B cell (primary cell): ENCODE measurements at regions not wholly inside any gene's neighbourhood (a gene's known extent, or its start where the extent isn't known, plus 50 kb on each side); places are given as distances from the start of the nearest gene placed in this dataset.

Source experiments
- ATAC-seq: fragments of 200-7000 bp; cut with Tn5 transposase; one replicate; pipeline ENCODE4 v1.10.0; 2021; ENCODE audit warnings: low read depth, mild to moderate bottlenecking, moderate number of reproducible peaks, moderate library complexity
- CTCF ChIA-PET: fragments of 350-600 bp; sonication (Branson Sonifier 250); formaldehyde crosslinking; loops from one replicate; lab custom pipeline; 2021; ENCODE audit warnings: antibody characterized with exemption, inconsistent platforms; lab: Charles Lee
- POLR2A ChIA-PET: fragments of 350-600 bp; sonication (Branson Sonifier 250); formaldehyde crosslinking; loops from one replicate; lab custom pipeline; 2021; ENCODE audit warnings: antibody characterized with exemption; lab: Charles Lee
- DNase-seq: peaks from one replicate; pipeline ENCODE4 v3.0.0; 2013
- H2AFZ ChIP-seq: 2 replicates; pipeline ENCODE4 v1.6.1; 2012; ENCODE audit warnings: mild to moderate bottlenecking, low read depth, low read length; ENCODE audit not compliant: insufficient read depth, poor library complexity, severe bottlenecking
- H3K27ac ChIP-seq, 2 donors: 1 replicate in 1 of 2; 2 replicates in 1 of 2; pipeline ENCODE4 v1.5.1; 2012 to 2013; ENCODE audit warnings: low read length in 2 of 2, mild to moderate bottlenecking in 2 of 2, moderate library complexity in 1 of 2
- H3K27me3 ChIP-seq, 4 experiments: fragments of 200-600 bp in 1 of 4; sonication (generic) in 1 of 4; replicated peaks in 1 of 4; 1 replicate in 2 of 4; 2 replicates in 2 of 4; pipeline versions ENCODE4 v1.6.1 to v1.7.0; 2013 to 2016; ENCODE audit warnings: low read length in 3 of 4, mild to moderate bottlenecking in 2 of 4, mixed read lengths in 1 of 4, moderate library complexity in 1 of 4; ENCODE audit not compliant: insufficient read depth in 4 of 4, control insufficient read depth in 3 of 4; ENCODE audit errors: control extremely low read depth in 1 of 4
- H3K36me3 ChIP-seq, 2 experiments: replicated peaks in 1 of 2; 1 replicate in 1 of 2; 2 replicates in 1 of 2; pipeline versions ENCODE4 v1.6.1 to v1.7.1; 2013; ENCODE audit warnings: low read length in 1 of 2; ENCODE audit not compliant: insufficient read depth in 2 of 2, control insufficient read depth in 1 of 2; ENCODE audit errors: control extremely low read depth in 1 of 2, extremely low read depth in 1 of 2
- H3K4me1 ChIP-seq, 2 donors: fragments of 200-600 bp in 1 of 2; sonication (generic) in 1 of 2; 1 replicate in 1 of 2; 2 replicates in 1 of 2; pipeline versions ENCODE4 v1.5.1 to v1.6.1; 2013 to 2017; ENCODE audit warnings: low read length in 2 of 2; ENCODE audit not compliant: control insufficient read depth in 2 of 2, insufficient read depth in 2 of 2
- H3K4me2 ChIP-seq: replicated peaks from 2 replicates; pipeline ENCODE3; 2012; ENCODE audit warnings: mild to moderate bottlenecking, low read depth, low read length; ENCODE audit not compliant: poor library complexity, severe bottlenecking
- H3K4me3 ChIP-seq, 5 experiments: fragments of 200-600 bp in 1 of 5; sonication (generic) in 1 of 5; 1 replicate in 3 of 5; 2 replicates in 2 of 5; pipeline versions ENCODE4 v1.5.1 to v1.7.0; 2011 to 2016; ENCODE audit warnings: low read length in 4 of 5, mild to moderate bottlenecking in 4 of 5, low read depth in 2 of 5, control low read depth in 1 of 5, moderate library complexity in 1 of 5; ENCODE audit not compliant: insufficient read depth in 1 of 5; ENCODE audit errors: control extremely low read depth in 1 of 5, extremely low read depth in 1 of 5
- H3K79me2 ChIP-seq: fragments of 200-600 bp; sonication (generic); one replicate; pipeline ENCODE4 v1.6.0; 2016; ENCODE audit warnings: low read length; ENCODE audit not compliant: control insufficient read depth, insufficient read depth
- H3K9ac ChIP-seq: fragments of 200-600 bp; sonication (generic); 2 replicates; pipeline ENCODE4 v1.6.1; 2017; ENCODE audit warnings: mild to moderate bottlenecking, low read length, moderate library complexity
- H3K9me3 ChIP-seq, 3 donors: one replicate each; pipeline versions ENCODE4 v1.6.1 to v1.7.1; 2013; ENCODE audit warnings: low read length in 2 of 3; ENCODE audit not compliant: control insufficient read depth in 2 of 3, insufficient read depth in 1 of 3; ENCODE audit errors: control extremely low read depth in 1 of 3
- H4K20me1 ChIP-seq: 2 replicates; pipeline ENCODE4 v1.6.0; 2012; ENCODE audit warnings: mild to moderate bottlenecking, low read length; ENCODE audit not compliant: insufficient read depth, control insufficient read depth, poor library complexity, severe bottlenecking
- H3K27ac Mint-ChIP-seq: one replicate; pipeline ENCODE4 v1.8.0; 2021; ENCODE audit warnings: mixed read lengths
- H3K27me3 Mint-ChIP-seq: one replicate; pipeline ENCODE4 v1.8.0; 2021; ENCODE audit warnings: mixed read lengths
- H3K4me1 Mint-ChIP-seq: one replicate; pipeline ENCODE4 v1.8.0; 2021; ENCODE audit warnings: mixed read lengths
- H3K4me3 Mint-ChIP-seq: one replicate; pipeline ENCODE4 v1.8.0; 2021; ENCODE audit warnings: mixed read lengths
- H3K9me3 Mint-ChIP-seq: one replicate; pipeline ENCODE4 v1.8.0; 2022; ENCODE audit warnings: mixed read lengths; ENCODE audit not compliant: insufficient read depth
- EZH2 ChIP-seq: IDR thresholded peaks from 2 replicates; pipeline ENCODE4 v1.6.1; 2012; ENCODE audit warnings: borderline replicate concordance, low read depth, mild to moderate bottlenecking, moderate library complexity, low read length; ENCODE audit not compliant: insufficient read depth, poor library complexity, severe bottlenecking
- WGBS: methylation state at CpG from one replicate; pipeline ENCODE4 v1.1.5; 2013; ENCODE audit warnings: missing lambda C conversion rate; ENCODE audit not compliant: insufficient coverage; 5-methylcytosine and 5-hydroxymethylcytosine counted together
- intact Hi-C: fragments of 100-400 bp; cut with micrococcal nuclease; formaldehyde crosslinking; loops from one replicate; pipeline ENCODE4 v1.10.0; 2022
- TF ChIP-seq, protein P1 (sequence below): fragments of 200-600 bp; IDR thresholded peaks from one replicate; pipeline ENCODE4 v1.8.0; 2022; ENCODE audit warnings: antibody characterized with exemption, mild to moderate bottlenecking

DNA sequence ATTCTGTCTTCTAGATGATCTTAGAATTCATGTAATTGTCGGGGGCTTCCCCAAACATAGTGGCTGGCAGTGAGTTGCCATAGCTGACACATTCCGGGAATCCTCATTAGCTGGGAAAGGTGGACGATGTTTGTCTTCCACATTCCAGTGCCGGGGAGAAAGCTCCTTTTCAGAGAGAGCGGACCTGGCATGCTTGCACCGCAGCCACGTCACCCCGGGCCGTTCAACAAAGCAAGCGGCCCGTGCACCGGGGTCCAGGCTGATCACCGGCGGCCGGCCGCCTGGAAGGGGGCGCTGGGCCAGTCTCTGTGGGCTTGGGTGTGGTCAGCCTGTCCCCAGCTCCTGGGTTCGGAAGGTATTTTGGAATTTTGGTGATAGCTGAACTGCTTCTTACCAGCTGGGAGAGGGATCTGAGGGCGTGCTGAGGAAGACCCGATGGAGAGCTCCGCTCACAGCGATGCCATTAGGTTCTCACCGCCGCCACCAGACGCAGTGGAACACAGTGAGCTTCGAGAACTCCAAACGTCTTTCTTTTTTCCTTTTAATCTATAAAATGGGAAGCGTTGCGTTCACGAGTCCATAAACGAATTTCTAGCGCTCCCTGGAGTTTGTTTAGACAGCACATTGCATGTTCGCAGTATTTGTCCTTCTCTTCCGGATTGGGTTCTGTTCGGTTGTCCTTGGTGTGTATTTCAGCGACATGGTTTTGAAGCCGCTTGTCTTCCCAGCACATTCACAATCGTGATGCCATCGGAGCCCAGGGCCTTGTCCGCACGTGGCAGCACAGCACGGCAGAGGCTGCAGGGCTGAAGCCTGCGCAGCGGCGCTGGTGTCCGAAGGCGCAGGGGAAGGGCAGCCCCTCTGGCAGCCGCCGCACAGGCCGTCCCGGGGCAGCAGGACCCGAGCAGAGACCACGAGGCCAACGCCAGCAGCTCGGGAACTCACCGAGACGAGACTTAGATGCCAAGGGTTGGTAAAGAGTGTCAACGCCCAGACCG is 557.6 kb downstream of the QKI start:
- Mint-ChIP-seq H3K4me3 (no peak overlapping the region), H3K9me3 (no peaks in the 10 kb centered on the region), H3K27ac (no peak overlapping the region), H3K27me3 (peaks cover 4% of the 10 kb centered on the region), H3K4me1 (no peaks in the 10 kb centered on the region)
- Histone ChIP-seq H3K27ac (no peak overlapping the region), H3K79me2 (no peaks in the 10 kb centered on the region), H3K27me3 (no peaks in the 10 kb centered on the region), H3K4me2 (no peak overlapping the region), H3K4me3 (no peak overlapping the region), H4K20me1 (no peaks in the 10 kb centered on the region), H2AFZ (no peak overlapping the region), H3K4me1 (no peaks in the 10 kb centered on the region), H3K36me3 (no peaks in the 10 kb centered on the region), H3K9ac (no peak overlapping the region), H3K9me3 (peaks cover 0 to 2% (median 0%) of the 10 kb centered on the region in 3 donors)
- intact Hi-C loops: no loop called here
- no peak for DNase-seq
- POLR2A ChIA-PET: no interaction called here
- WGBS: 92% methylated on average over 52 of the region's 59 CpGs
- CTCF ChIA-PET: no interaction called here
- ATAC-seq: no peak
- TF ChIP-seq EZH2: no peak
- TF ChIP-seq, protein P1, sequence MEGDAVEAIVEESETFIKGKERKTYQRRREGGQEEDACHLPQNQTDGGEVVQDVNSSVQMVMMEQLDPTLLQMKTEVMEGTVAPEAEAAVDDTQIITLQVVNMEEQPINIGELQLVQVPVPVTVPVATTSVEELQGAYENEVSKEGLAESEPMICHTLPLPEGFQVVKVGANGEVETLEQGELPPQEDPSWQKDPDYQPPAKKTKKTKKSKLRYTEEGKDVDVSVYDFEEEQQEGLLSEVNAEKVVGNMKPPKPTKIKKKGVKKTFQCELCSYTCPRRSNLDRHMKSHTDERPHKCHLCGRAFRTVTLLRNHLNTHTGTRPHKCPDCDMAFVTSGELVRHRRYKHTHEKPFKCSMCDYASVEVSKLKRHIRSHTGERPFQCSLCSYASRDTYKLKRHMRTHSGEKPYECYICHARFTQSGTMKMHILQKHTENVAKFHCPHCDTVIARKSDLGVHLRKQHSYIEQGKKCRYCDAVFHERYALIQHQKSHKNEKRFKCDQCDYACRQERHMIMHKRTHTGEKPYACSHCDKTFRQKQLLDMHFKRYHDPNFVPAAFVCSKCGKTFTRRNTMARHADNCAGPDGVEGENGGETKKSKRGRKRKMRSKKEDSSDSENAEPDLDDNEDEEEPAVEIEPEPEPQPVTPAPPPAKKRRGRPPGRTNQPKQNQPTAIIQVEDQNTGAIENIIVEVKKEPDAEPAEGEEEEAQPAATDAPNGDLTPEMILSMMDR: no peak

DNA sequence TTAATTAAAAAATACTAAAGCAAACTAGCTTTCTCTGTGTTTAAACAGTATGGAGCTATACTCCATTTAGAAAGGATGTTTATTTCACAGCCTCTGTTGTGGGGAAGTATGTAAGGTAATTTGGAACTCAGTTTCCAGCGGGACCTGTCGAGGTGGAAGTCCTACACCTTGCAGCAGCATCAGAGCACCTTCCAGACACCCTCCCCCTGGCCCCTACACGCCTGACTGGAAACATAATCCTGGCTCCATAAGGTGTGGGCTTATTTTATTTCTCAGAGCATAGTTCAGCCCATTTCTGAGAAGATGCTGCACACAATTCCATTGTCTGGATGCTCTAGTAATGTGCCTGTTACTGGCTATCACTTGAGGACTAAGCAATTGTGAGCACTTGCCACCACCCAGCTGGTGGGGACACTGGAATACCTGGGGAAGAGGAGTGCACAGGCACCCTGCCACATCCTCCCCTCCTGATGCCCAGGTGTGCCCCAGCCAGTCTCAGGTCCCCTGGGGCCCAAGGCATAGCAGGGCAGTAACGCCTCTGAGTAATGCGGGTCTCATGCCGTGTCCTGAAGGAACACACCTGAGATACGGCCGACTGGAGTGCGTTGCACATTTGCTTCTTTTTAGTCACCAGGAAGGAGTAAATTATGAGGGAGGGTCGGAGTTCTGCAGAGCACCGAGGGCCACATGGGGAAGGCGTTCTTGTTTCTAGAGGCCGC is 556.5 kb downstream of the QKI start:
- Mint-ChIP-seq H3K4me1 (no peaks in the 10 kb centered on the region), H3K4me3 (no peak overlapping the region), H3K27ac (no peak overlapping the region), H3K9me3 (no peaks in the 10 kb centered on the region), H3K27me3 (peaks cover 9% of the 10 kb centered on the region)
- ATAC-seq (no peak), DNase-seq (no peak)
- no peak overlapping the region for H2AFZ ChIP-seq
- no peaks in the 10 kb centered on the region for H3K36me3 ChIP-seq
- POLR2A ChIA-PET: no interaction called here
- H3K4me2 ChIP-seq: no peak overlapping the region
- peaks cover 0 to 2% (median 0%) of the 10 kb centered on the region in 3 donors for H3K9me3 ChIP-seq
- H3K9ac ChIP-seq: no peak overlapping the region
- no peak overlapping the region for H3K27ac ChIP-seq
- 93% methylated on average over 8 of the region's 13 CpGs for WGBS
- TF ChIP-seq EZH2: no peak
- H4K20me1 ChIP-seq: no peaks in the 10 kb centered on the region
- no peaks in the 10 kb centered on the region for H3K79me2 ChIP-seq
- H3K4me3 ChIP-seq: no peak overlapping the region
- CTCF ChIA-PET: no interaction called here
- intact Hi-C loops: no loop called here
- H3K27me3 ChIP-seq: no peaks in the 10 kb centered on the region
- no peaks in the 10 kb centered on the region for H3K4me1 ChIP-seq
